Colon (tissue), 2 donors: ENCODE measurements at regions not wholly inside any gene's neighbourhood (a gene's known extent, or its start where the extent isn't known, plus 50 kb on each side); places are given as distances from the start of the nearest gene placed in this dataset.

Experiments
- FAIRE-seq: peaks from 2 replicates; lab custom pipeline; 2012; peaks lifted over from hg19 to GRCh38; lab: Jason Lieb, UNC
- donor health status: control.
- donor health status: control.

DNA sequence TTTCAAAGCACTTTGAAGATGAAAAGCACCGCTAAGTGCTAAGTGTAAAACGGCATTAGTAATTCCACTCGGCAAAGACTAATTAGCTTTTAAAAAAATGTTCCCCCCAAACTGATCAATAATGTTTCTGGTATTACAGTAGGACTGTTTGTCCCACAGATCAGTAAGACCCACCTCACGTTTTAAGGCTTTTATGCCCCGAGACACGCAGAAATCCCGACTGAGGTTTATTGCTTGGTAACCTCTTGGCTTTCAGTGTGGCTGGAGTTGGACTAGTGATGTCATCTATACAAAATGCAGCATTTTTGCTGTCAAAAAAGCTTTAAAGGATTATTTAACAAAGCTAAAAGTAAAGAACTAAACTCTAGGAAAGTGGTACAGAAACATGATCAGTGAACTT lies 414.6 kb upstream of the PSMD7 start:
- no peak for FAIRE-seq

- FAIRE-seq, result no peak
Observed at GRCh38 chr16:73879621-73880020, 417.0 kb upstream of the PSMD7 start.

- no peak for FAIRE-seq
Observed at GRCh38 chr16:73878611-73879010, 418.0 kb upstream of the PSMD7 start.

DNA sequence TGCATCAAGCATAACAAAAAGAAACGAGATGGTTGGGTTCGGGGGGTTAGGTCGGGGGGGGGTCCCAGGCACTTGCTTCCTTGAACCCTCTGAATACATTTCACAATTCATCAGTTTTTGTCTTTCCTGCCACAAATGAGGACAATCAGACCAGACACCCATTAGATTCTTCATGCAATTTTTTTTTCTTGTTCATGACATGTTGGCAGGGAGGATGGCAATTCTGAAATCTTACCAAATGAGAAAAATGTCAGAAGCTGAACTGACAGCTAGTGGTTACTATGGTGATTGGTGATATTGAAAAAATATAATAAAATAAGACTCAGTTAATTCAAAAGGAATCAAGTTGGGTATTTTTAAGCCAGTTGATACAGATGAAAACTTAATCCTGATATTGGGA lies 419.5 kb upstream of the PSMD7 start:
- FAIRE-seq, result no peak

- FAIRE-seq, result no peak
Observed at GRCh38 chr16:73875996-73876690, 420.5 kb upstream of the PSMD7 start.

GRCh38 chr16:73874324-73874723 lies 422.3 kb upstream of the PSMD7 start:
- FAIRE-seq, result no peak

DNA sequence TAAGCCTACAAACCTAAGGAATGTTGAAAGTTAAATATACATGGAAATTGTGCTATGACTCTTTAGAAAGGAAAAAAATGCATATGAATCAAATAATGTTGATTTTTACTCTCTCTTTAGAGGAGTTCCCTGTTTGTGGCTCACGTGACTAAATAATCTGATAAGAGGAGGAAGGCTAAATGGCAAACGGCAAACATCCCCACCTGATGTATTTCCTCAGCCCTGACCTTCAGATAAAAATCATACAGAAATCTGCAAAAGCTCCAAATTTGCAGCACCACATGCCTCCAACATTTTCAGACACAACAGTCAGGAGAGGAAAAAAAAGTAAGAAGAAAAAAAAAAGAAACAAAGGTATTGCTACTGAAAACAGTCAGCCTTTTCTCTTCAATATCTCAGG lies 423.0 kb upstream of the PSMD7 start:
- FAIRE-seq, result no peak

DNA sequence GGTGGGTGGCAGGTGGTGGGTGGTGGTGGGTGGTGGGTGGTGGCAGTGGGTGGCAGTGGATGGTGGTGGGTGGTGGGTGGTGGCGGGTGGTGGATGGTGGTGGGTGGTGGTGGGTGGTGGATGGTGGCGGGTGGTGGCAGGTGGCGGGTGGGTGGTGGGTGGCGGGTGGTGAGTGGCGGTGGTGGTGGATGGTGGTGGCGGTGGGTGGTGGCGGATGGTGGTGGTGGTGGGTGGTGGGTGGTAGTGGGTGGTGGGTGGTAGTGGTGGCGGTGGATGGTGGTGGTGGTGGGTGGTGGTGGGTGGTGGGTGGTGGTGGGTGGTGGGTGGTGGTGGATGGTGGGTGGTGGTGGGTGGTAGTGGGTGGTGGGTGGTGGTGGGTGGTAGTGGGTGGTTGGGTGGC lies 423.8 kb upstream of the PSMD7 start:
- FAIRE-seq, result no peak

DNA sequence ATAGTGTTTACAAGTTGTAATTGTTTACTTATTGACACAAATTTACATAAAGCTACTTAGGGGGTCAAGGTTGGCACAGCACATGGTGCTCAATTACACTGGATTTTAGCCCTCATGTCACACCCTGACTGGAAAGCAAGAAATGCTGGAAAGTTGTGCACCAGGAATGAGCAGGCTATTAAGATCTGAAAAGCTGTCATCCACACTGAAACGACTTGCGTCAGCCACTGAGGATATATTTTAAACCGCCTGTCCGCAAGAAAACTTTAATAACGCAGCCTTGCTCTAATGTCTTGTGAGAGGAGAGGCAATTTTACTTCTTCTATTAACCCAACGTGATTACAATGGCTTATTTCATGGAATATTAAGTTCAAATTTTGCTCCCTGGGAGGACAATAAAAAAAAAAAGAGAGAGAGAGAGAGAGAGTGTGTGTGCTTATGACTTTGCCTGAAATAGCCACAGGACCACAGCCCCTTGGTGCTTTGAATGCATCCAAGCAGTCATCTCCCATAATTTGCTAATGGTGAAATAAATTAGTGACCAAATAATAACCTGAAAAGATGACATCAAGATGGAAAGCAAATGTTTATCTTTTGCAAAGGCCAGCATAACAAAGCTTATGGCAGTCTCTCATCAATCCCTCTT lies 425.4 kb upstream of the PSMD7 start:
- FAIRE-seq, result no peak

GRCh38 chr16:73869126-73869525 lies 427.5 kb upstream of the PSMD7 start:
- FAIRE-seq, result no peak

- FAIRE-seq, result no peak
Observed at GRCh38 chr16:73864868-73865267, 431.7 kb upstream of the PSMD7 start.

DNA sequence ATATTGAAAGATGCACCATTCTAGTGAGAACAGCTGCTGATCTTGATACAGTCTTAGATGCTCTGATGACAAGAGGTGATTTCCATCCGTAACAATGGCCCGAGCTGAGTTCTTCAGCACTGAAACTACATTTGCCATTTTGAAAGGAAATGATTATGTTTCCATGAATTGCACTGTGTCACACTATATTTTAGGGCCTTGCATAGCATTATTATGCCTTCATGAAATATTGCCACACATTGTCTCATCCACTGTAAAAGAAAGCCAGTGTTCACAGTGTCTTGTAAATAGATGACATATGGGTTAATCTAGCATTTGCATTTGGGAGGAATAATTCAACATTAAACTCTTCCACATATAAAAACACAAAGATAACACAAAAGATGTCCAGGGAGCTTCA lies 438.3 kb upstream of the PSMD7 start:
- FAIRE-seq, result no peak

GRCh38 chr16:73853968-73854367 lies 442.6 kb upstream of the PSMD7 start:
- FAIRE-seq, result no peak

DNA sequence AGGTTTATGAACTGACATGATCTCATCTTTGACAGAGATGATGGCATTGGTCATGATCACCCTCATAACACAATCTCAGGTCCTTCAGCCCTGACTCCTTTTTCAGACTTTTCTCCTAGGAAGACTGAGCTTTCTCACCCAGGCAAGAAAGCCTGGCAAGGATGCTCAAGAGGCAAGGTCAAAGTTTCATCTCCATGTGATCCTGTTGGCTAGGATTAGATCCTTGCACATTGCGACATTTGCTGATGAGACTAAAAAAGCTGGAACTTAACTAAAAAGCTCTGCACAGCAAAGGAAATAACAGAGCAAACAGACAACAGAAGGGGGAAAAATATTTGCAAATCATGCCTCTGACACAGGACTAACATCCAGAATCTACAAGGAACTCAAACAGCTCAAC lies 444.1 kb upstream of the PSMD7 start:
- no peak for FAIRE-seq

GRCh38 chr16:73848993-73849392 lies 447.6 kb upstream of the PSMD7 start:
- peak; percentile 80 for FAIRE-seq

GRCh38 chr16:73847090-73847489 lies 449.5 kb upstream of the PSMD7 start:
- FAIRE-seq, result no peak

DNA sequence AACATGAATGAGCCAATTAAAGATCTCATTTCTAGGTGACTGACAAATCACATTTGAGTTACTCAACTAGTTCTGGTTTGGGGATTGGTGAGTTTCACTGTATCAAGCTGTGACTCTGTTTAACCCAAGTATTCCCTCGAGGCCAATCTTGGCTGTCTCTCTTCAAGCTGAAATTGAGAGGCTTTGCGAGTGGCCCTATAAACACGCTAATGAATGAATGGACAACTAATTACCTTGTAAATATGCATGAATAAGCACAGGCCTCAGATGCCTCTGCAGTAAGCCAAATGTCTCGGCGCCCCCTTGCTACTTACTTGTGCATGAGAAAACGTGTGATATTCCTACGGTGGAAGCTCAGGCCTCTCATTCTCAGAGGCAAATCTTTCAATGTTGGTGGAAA lies 450.3 kb upstream of the PSMD7 start:
- FAIRE-seq, result no peak

GRCh38 chr16:73846007-73846330 lies 450.6 kb upstream of the PSMD7 start:
- no peak for FAIRE-seq

GRCh38 chr16:73845238-73846006 lies 451.2 kb upstream of the PSMD7 start:
- no peak for FAIRE-seq

- FAIRE-seq, result no peak
Observed at GRCh38 chr16:73840728-73841127, 455.9 kb upstream of the PSMD7 start.

DNA sequence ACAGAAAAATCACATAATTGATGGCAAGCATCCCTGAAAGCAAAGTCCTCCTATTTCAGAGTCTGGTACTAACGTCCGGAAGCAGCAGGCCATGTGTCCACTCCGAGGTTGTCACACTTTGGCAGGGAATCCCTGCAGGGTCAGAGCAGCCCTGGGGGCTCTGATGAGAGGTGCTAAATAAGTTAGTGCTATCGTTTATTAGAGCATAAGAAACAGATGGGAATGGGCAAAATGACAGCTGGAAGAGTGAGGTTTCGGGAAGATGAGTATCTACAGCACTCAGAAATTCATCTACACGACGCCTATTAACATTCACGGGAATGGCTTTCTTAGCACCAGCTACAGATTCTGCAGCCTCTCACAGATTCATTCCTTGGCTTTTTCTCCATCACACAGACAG lies 465.4 kb upstream of the PSMD7 start:
- no peak for FAIRE-seq

DNA sequence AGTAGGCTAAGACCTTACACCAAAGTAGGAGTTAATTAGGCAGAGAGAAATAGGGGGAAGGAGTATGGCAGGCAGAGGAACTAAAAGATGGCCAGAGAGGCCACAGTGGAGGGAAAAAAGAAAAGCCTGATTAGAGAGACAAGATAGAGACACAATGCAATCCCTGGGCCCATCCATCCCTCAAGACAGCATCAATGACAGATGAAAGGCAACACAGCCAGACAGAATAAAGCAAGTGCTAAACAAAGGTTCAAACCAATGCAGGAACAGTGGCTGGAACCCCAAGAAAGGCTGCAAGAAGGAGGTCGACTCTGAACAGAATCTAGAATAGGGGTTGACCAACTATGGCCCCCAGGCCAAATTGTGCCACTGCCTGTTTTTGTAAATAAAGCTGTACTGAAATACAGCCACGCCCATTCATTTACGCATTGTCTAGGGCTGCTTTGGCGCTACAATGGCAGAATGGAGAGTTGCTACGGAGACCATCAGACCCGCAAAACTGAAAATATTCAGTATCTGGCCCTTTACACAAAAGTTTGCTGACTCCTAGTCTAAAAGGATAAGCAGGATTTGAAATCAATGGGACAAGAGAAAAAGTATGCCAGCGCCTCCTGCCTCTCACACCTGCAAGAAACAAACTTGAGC lies 473.3 kb upstream of the PSMD7 start:
- no peak for FAIRE-seq
